Mesodermal cell (in vitro differentiated cells): ENCODE measurements at regions not wholly inside any gene's neighbourhood (a gene's known extent, or its start where the extent isn't known, plus 50 kb on each side); places are given as distances from the start of the nearest gene placed in this dataset.
"Not testable (repeated sequence)": the region's sequence is repeated elsewhere in the genome, so short reads cannot be mapped to it uniquely, and the experiment has no call there.

Source experiments
- H3K27ac ChIP-seq: 2 replicates; pipeline ENCODE4 v1.7.0; 2013; ENCODE audit warnings: mild to moderate bottlenecking, low read depth, low read length, moderate library complexity; ENCODE audit not compliant: severe bottlenecking
- H3K36me3 ChIP-seq: 2 replicates; pipeline ENCODE4 v1.7.1; 2013; ENCODE audit warnings: mild to moderate bottlenecking, low read length, moderate library complexity; ENCODE audit not compliant: control insufficient read depth, insufficient read depth
- H3K4me1 ChIP-seq: one replicate; pipeline ENCODE4 v1.7.1; 2013; ENCODE audit warnings: mild to moderate bottlenecking, low read length; ENCODE audit not compliant: insufficient read depth, control insufficient read depth, poor library complexity, severe bottlenecking
- H3K4me3 ChIP-seq: 2 replicates; pipeline ENCODE4 v1.7.0; 2013; ENCODE audit warnings: low read length, control low read depth, mild to moderate bottlenecking; ENCODE audit not compliant: insufficient read depth, poor library complexity, severe bottlenecking; ENCODE audit errors: extremely low read depth
- H3K9me3 ChIP-seq: 2 replicates; pipeline ENCODE4 v1.7.1; 2013; ENCODE audit warnings: mild to moderate bottlenecking, low read length, moderate library complexity; ENCODE audit not compliant: control insufficient read depth
- WGBS, 2 experiments: methylation state at CpG; one replicate each; pipeline ENCODE4 v1.1.5; 2013; ENCODE audit warnings: missing lambda C conversion rate in 2 of 2; ENCODE audit not compliant: insufficient coverage in 2 of 2; 5-methylcytosine and 5-hydroxymethylcytosine counted together

GRCh38 chr2:225842939-225843338, 443.4 kb downstream of the NYAP2 start:
- H3K4me1 ChIP-seq = no peaks in the 10 kb centered on the region
- H3K9me3 ChIP-seq = no peaks in the 10 kb centered on the region
- WGBS, 2 experiments = 100% methylated on average over 1 of the region's 1 CpG; no CpG with 5 or more reads in 1 of the 2 experiments
- no peaks in the 10 kb centered on the region for H3K36me3 ChIP-seq
- H3K4me3 ChIP-seq = no peak overlapping the region
- H3K27ac ChIP-seq = no peak overlapping the region

- no peak overlapping the region for H3K27ac ChIP-seq
- no peaks in the 10 kb centered on the region for H3K36me3 ChIP-seq
- no peaks in the 10 kb centered on the region for H3K4me1 ChIP-seq
- no peak overlapping the region for H3K4me3 ChIP-seq
- 86% methylated on average over 1 of the region's 1 CpG; no CpG with 5 or more reads in 1 of the 2 experiments for WGBS, 2 experiments
- H3K9me3 ChIP-seq = no peaks in the 10 kb centered on the region
These were observed 441.8 kb downstream of the NYAP2 start for GRCh38 chr2:225841314-225841713.

GRCh38 chr2:225837328-225837727, 437.8 kb downstream of the NYAP2 start:
- Histone ChIP-seq H3K9me3 (no peaks in the 10 kb centered on the region), H3K27ac (no peak overlapping the region), H3K36me3 (no peaks in the 10 kb centered on the region), H3K4me1 (no peaks in the 10 kb centered on the region), H3K4me3 (no peak overlapping the region)
- no CpG with 5 or more reads among the region's 1 CpG for WGBS, 2 experiments

DNA sequence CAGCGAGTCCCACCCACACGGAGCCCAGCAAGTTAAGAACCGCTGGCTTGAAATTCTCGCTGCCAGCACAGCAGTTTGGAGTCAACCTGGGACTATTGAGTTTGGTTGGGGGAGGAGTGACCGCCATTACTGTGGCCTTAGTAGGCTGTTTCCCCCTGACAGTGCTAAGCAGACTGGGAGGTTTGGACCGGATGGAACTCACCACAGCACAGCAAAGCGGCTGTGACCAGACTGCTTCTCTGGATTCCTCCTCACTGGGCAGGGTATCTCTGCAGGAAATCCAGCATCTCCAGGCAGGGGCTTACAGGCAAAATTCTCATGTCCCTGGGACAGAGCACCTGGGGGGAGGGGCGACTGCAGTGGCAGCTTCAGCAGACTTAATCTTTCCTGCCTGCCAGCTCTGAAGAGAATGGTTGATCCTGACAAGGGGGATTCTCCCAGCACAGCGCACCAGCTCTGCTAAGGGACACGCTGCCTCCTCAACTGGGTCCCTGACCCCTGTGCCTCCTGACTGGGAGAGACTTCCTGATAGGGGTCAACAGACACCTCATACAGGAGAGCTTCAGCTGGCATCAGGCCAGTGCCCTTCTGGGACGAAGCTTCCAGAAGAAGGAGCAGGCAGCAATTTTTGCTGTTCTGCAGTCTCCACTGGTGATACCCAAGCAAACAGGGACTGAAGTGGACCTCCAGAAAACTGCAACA, 425.4 kb downstream of the NYAP2 start:
- Histone ChIP-seq H3K27ac (no peak overlapping the region), H3K4me1 (no peaks in the 10 kb centered on the region), H3K4me3 (no peak overlapping the region), H3K9me3 (no peaks in the 10 kb centered on the region), H3K36me3 (no peaks in the 10 kb centered on the region)
- WGBS, 2 experiments = 89 to 92% methylated on average over 10 to 11 of the region's 11 CpGs

DNA sequence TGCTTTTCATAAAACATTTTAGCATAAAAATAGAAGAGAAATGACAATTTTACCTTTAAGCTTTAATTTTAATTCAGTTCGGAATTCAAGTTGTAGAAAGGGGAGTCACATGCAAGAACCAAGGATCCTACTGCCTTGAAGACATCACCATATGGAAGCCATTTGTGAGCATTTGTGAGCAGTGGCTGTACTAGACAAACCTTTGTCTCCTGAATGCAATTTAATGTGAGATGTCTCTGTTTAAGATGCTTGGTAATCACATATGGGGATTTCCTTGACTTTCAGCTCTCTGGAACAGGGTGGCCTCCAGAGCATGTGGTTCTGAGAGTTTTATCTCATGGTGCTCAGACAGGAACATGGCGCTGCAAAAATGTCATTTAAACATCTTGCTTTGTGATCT, 421.8 kb downstream of the NYAP2 start:
- no peak overlapping the region for H3K4me3 ChIP-seq
- no peak overlapping the region for H3K27ac ChIP-seq
- H3K4me1 ChIP-seq = no peaks in the 10 kb centered on the region
- H3K36me3 ChIP-seq = no peaks in the 10 kb centered on the region
- WGBS, 2 experiments = no CpG with 5 or more reads among the region's 2 CpGs
- H3K9me3 ChIP-seq = no peaks in the 10 kb centered on the region

- Histone ChIP-seq H3K36me3 (no peaks in the 10 kb centered on the region), H3K4me3 (no peak overlapping the region), H3K4me1 (no peaks in the 10 kb centered on the region), H3K27ac (no peak overlapping the region), H3K9me3 (no peaks in the 10 kb centered on the region)
- WGBS, 2 experiments = 94 to 95% methylated on average over 7 of the region's 7 CpGs
These were observed 421.3 kb downstream of the NYAP2 start for GRCh38 chr2:225820826-225821225.

GRCh38 chr2:225814554-225814953, 415.0 kb downstream of the NYAP2 start:
- H3K4me1 ChIP-seq = no peaks in the 10 kb centered on the region
- H3K36me3 ChIP-seq = no peaks in the 10 kb centered on the region
- H3K27ac ChIP-seq = no peak overlapping the region
- H3K4me3 ChIP-seq = no peak overlapping the region
- no peaks in the 10 kb centered on the region for H3K9me3 ChIP-seq

GRCh38 chr2:225806105-225806504, 406.6 kb downstream of the NYAP2 start:
- H3K4me1 ChIP-seq = no peaks in the 10 kb centered on the region
- H3K36me3 ChIP-seq = no peaks in the 10 kb centered on the region
- H3K9me3 ChIP-seq = no peaks in the 10 kb centered on the region
- H3K27ac ChIP-seq = no peak overlapping the region
- WGBS, 2 experiments = 86 to 92% methylated on average over 1 of the region's 1 CpG
- H3K4me3 ChIP-seq = no peak overlapping the region

DNA sequence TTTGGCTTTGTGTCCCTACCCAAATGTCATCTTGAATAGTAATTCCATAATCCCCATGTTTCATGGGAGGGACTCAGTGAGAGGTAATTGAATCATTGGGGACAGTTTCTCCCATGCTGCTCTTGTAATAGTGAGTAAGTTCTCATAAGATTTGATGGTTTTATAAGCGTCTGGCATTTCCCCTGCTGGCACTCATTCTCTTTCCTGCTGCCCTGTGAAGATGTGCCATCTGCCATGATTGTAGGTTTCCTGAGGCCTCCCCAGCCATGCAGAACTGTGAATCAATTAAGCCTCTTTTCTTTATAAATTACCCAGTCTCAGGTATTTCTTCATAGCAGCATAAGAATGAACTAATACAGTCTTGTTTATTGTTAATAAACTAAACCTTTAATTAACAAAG, 402.6 kb downstream of the NYAP2 start:
- H3K9me3 ChIP-seq, H3K27ac ChIP-seq, H3K4me3 ChIP-seq, H3K4me1 ChIP-seq, H3K36me3 ChIP-seq: not testable (repeated sequence)
- 50 to 60% methylated on average over 1 of the region's 1 CpG for WGBS, 2 experiments

GRCh38 chr2:225797394-225797793, 397.9 kb downstream of the NYAP2 start:
- Histone ChIP-seq H3K4me1 (no peaks in the 10 kb centered on the region), H3K4me3 (no peak overlapping the region), H3K27ac (no peak overlapping the region), H3K9me3 (no peaks in the 10 kb centered on the region), H3K36me3 (no peaks in the 10 kb centered on the region)
- WGBS, 2 experiments = 100% methylated on average over 1 of the region's 2 CpGs; no CpG with 5 or more reads in 1 of the 2 experiments

DNA sequence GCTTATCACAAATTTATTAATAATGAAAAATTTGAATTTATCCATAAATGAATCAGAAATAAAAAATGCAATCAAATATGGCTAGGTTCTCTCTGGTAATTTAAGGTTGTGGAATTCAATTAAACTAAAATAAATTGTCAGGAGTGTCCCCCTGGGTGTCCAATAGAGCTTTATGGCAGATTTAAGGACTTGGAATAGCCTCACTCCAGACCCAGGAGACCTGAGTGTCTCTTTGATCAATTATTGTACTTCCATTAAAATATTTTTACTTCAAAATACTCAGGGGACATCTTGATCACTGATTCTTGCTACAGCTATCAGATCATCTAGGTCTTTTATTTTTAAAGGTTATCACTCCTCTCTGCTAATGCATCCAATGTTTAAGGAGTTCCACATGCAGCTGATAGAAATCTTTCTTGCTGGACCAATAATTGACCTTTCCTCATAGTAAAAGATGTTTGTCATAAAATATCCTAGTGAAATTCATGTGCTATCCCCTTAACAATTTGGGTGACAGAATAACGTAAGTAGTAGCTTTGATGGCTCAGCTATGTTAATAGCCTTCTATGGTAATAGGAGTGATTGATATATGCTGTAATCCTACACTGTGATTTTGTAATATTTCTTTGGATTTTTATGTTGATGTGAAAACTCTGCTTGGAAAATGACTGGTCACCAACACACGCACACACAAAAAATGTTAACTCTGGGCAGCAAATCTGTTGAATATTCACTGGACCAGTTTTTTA, 395.3 kb downstream of the NYAP2 start:
- WGBS, 2 experiments = 88 to 100% methylated on average over 1 of the region's 2 CpGs
- no peak overlapping the region for H3K4me3 ChIP-seq
- H3K27ac ChIP-seq = no peak overlapping the region
- no peaks in the 10 kb centered on the region for H3K9me3 ChIP-seq
- no peaks in the 10 kb centered on the region for H3K36me3 ChIP-seq
- H3K4me1 ChIP-seq = no peaks in the 10 kb centered on the region
